WTC11 (cell line): ENCODE measurements at regions not wholly inside any gene's neighbourhood (a gene's known extent, or its start where the extent isn't known, plus 50 kb on each side); places are given as distances from the start of the nearest gene placed in this dataset.

ENCODE experiments used
- ATAC-seq: fragments of 200-7000 bp; cut with Tn5 transposase; 2 replicates; pipeline ENCODE4 v1.10.0; 2021; ENCODE audit warnings: mild to moderate bottlenecking, moderate library complexity
- CTCF ChIA-PET: fragments of 300-600 bp; sonication (Branson Sonifier 250); formaldehyde crosslinking; loops from one replicate; lab custom pipeline; 2021; ENCODE audit warnings: antibody characterized with exemption; lab: Charles Lee
- POLR2A ChIA-PET: fragments of 350-600 bp; sonication (Branson Sonifier 250); formaldehyde crosslinking; loops from one replicate; lab custom pipeline; 2021; ENCODE audit warnings: antibody characterized with exemption; lab: Charles Lee
- DNase-seq: peaks from one replicate; pipeline ENCODE4 v3.0.0; 2021; ENCODE audit warnings: low spot score
- H3K27ac Mint-ChIP-seq: 2 replicates; pipeline ENCODE4 v1.8.0; 2021; ENCODE audit warnings: mixed read lengths
- H3K27me3 Mint-ChIP-seq: 2 replicates; pipeline ENCODE4 v1.8.0; 2021; ENCODE audit warnings: low read depth, mild to moderate bottlenecking, moderate library complexity, mixed read lengths
- H3K36me3 Mint-ChIP-seq: 2 replicates; pipeline ENCODE4 v1.8.0; 2021; ENCODE audit warnings: mixed read lengths
- H3K4me1 Mint-ChIP-seq: 2 replicates; pipeline ENCODE4 v1.8.0; 2022; ENCODE audit warnings: mixed read lengths
- H3K4me3 Mint-ChIP-seq: 2 replicates; pipeline ENCODE4 v1.8.0; 2021; ENCODE audit warnings: mild to moderate bottlenecking, moderate library complexity, mixed read lengths
- H3K9me3 Mint-ChIP-seq: 2 replicates; pipeline ENCODE4 v1.8.0; 2021; ENCODE audit warnings: mixed read lengths
- ATF2 ChIP-seq: sonication (generic); formaldehyde crosslinking; IDR thresholded peaks from 2 replicates; pipeline ENCODE4 v1.8.1; 2022; ENCODE audit warnings: low read depth, missing genetic modification reagents, borderline replicate concordance
- CREM ChIP-seq: sonication (generic); formaldehyde crosslinking; IDR thresholded peaks from 2 replicates; pipeline ENCODE4 v1.8.1; 2022; ENCODE audit warnings: mild to moderate bottlenecking, missing genetic modification reagents, moderate library complexity
- FOXP1 ChIP-seq: sonication (generic); formaldehyde crosslinking; IDR thresholded peaks from 2 replicates; pipeline ENCODE4 v1.8.0; 2022; ENCODE audit warnings: missing genetic modification reagents, mild to moderate bottlenecking, moderate library complexity, borderline replicate concordance
- GRHL2 ChIP-seq: fragments of 250-450 bp; sonication (Bioruptor Pico); IDR thresholded peaks from 2 replicates; pipeline ENCODE4 v1.8.0; 2022; ENCODE audit warnings: mild to moderate bottlenecking, moderate library complexity; ENCODE audit not compliant: insufficient replicate concordance, severe bottlenecking
- MLX ChIP-seq: sonication (generic); formaldehyde crosslinking; IDR thresholded peaks from 2 replicates; pipeline ENCODE4 v1.8.1; 2023; ENCODE audit warnings: mild to moderate bottlenecking, missing genetic modification reagents, moderate library complexity
- MYBL2 ChIP-seq: sonication (generic); formaldehyde crosslinking; IDR thresholded peaks from 2 replicates; pipeline ENCODE4 v1.8.1; 2023; ENCODE audit warnings: mild to moderate bottlenecking, moderate library complexity, missing genetic modification reagents
- NFE2L1 ChIP-seq: sonication (generic); formaldehyde crosslinking; IDR thresholded peaks from 2 replicates; pipeline ENCODE4 v1.8.1; 2023; ENCODE audit warnings: missing genetic modification reagents
- NR3C1 ChIP-seq: sonication (generic); formaldehyde crosslinking; conservative IDR thresholded peaks from 2 replicates; pipeline ENCODE4 v1.8.1; 2023; ENCODE audit warnings: low read depth, mild to moderate bottlenecking, missing genetic modification reagents
- SOX15 ChIP-seq: fragments of 250-450 bp; sonication (Bioruptor Pico); IDR thresholded peaks from 2 replicates; pipeline ENCODE4 v1.9.0; 2021; ENCODE audit warnings: mild to moderate bottlenecking
- TCF7 ChIP-seq: sonication (generic); formaldehyde crosslinking; IDR thresholded peaks from 2 replicates; pipeline ENCODE4 v1.8.0; 2022; ENCODE audit warnings: mild to moderate bottlenecking, low read depth, missing genetic modification reagents, moderate library complexity
- TEAD1 ChIP-seq: sonication (generic); formaldehyde crosslinking; IDR thresholded peaks from 2 replicates; pipeline ENCODE4 v1.8.0; 2022; ENCODE audit warnings: mild to moderate bottlenecking, missing genetic modification reagents
- ZNF423 ChIP-seq: fragments of 250-450 bp; sonication (Bioruptor Pico); IDR thresholded peaks from 2 replicates; pipeline ENCODE4 v2.1.2; 2022; ENCODE audit warnings: mild to moderate bottlenecking, moderate library complexity
- ZNF532 ChIP-seq: fragments of 250-450 bp; sonication (Bioruptor Pico); IDR thresholded peaks from 2 replicates; pipeline ENCODE4 v1.9.0; 2021; ENCODE audit warnings: mild to moderate bottlenecking, borderline replicate concordance
- ZSCAN18 ChIP-seq: fragments of 250-450 bp; sonication (Bioruptor Pico); IDR thresholded peaks from 2 replicates; pipeline ENCODE4 v2.1.2; 2022; ENCODE audit warnings: mild to moderate bottlenecking, moderate library complexity
- TF ChIP-seq, protein P1 (sequence below): sonication (generic); formaldehyde crosslinking; IDR thresholded peaks from 2 replicates; pipeline ENCODE4 v1.8.1; 2022; ENCODE audit warnings: missing genetic modification reagents, borderline replicate concordance
- TF ChIP-seq, protein P2 (sequence below): sonication (generic); formaldehyde crosslinking; IDR thresholded peaks from 2 replicates; pipeline ENCODE4 v1.8.0; 2023; ENCODE audit warnings: mild to moderate bottlenecking, missing genetic modification reagents

DNA sequence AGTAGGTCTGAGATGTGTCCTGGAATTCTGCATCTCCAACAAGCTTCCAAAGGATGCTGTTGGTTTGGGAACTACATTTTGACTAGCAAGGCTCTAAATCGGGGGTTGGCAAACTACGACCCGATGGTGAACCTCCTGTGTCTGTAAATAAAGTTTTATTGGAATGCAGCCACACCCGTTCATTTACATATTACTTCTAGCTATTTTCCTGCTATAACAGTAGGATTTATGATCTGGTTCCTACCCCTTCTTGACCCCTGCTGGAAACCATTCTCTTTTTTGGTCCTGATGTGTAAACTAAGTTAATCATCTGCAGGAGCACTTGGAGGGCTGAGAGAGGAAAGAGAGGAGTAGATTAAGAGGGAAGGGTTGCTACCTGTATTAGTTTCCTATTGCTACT, 454.5 kb downstream of the RASEF start (continued):
- TF ChIP-seq ZSCAN18 (CRISPR knock-in tag) (no peak), NR3C1 (CRISPR knock-in tag) (no peak)

GRCh38 chr9:82612942-82613341, 450.0 kb downstream of the RASEF start:
- no peak for DNase-seq
- no peak for ATAC-seq
- H3K27me3 Mint-ChIP-seq: no peaks in the 10 kb centered on the region
- H3K9me3 Mint-ChIP-seq: no peaks in the 10 kb centered on the region
- ChIA-PET CTCF (interaction anchor here (0.8 kb wide), 1 partner anchor 62 kb away, joined by 3 read pairs; no protein-coding TSS in a partner anchor), POLR2A (no interaction called here)
- no peak overlapping the region for H3K4me3 Mint-ChIP-seq
- TF ChIP-seq CREM (CRISPR knock-in tag) (no peak), TCF7 (CRISPR knock-in tag) (no peak)
- no peak overlapping the region for H3K27ac Mint-ChIP-seq
- no peaks in the 10 kb centered on the region for H3K36me3 Mint-ChIP-seq
- peaks cover 9% of the 10 kb centered on the region for H3K4me1 Mint-ChIP-seq

DNA sequence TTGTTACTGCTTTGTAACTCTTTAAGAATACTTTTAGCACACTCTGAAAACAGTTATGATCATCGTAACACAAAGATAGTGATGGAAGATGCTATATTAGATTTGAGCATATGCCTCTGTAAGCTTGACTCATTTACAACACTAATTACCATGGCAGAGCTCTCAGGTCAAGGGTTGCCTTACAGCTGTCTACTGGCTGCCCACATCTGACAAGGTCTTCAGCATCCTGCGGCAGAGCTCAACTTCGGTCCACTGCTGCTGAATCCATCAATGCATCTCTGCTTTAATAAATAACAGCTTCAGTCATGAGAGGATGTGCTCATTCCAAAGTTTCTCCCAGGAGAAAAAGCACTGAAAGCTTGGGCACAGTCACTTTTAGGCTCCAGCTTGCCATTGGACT, 449.4 kb downstream of the RASEF start:
- H3K4me3 Mint-ChIP-seq: no peak overlapping the region
- no peaks in the 10 kb centered on the region for H3K27me3 Mint-ChIP-seq
- H3K9me3 Mint-ChIP-seq: no peaks in the 10 kb centered on the region
- ATAC-seq (no peak), DNase-seq (no peak)
- ChIA-PET POLR2A (no interaction called here), CTCF (interaction anchor here (0.8 kb wide), 1 partner anchor 61 kb away, joined by 3 read pairs; no protein-coding TSS in a partner anchor)
- TF ChIP-seq SOX15 (CRISPR knock-in tag): no peak
- TF ChIP-seq, protein P1, sequence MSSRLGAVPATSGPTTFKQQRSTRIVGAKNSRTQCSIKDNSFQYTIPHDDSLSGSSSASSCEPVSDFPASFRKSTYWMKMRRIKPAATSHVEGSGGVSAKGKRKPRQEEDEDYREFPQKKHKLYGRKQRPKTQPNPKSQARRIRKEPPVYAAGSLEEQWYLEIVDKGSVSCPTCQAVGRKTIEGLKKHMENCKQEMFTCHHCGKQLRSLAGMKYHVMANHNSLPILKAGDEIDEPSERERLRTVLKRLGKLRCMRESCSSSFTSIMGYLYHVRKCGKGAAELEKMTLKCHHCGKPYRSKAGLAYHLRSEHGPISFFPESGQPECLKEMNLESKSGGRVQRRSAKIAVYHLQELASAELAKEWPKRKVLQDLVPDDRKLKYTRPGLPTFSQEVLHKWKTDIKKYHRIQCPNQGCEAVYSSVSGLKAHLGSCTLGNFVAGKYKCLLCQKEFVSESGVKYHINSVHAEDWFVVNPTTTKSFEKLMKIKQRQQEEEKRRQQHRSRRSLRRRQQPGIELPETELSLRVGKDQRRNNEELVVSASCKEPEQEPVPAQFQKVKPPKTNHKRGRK: no peak
- no peak for TF ChIP-seq FOXP1 (CRISPR knock-in tag)
- no peak for TF ChIP-seq NFE2L1 (CRISPR knock-in tag)
- TF ChIP-seq MYBL2 (CRISPR knock-in tag): no peak
- TF ChIP-seq TEAD1 (CRISPR knock-in tag): no peak
- peaks cover 6% of the 10 kb centered on the region for H3K4me1 Mint-ChIP-seq
- no peaks in the 10 kb centered on the region for H3K36me3 Mint-ChIP-seq
- no peak overlapping the region for H3K27ac Mint-ChIP-seq

DNA sequence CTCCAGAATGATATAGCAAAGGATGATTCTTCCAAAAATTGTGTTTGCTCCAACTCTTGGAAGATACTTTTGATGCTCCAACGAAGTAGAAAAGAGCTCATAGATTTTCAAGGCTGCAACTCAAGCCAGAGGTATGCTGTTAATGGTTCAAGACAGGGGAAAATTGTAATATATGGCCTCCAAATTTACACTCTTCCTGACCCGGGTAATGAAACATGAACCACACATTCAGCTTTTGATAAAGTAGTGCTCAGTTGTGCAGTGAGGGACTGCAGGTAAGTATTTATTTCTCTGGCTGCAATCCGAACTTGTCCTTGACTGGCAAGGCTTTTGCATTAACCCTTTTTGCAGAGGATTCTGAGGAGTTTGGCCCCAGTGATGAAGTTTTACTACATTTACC, 446.4 kb downstream of the RASEF start:
- CTCF ChIA-PET: interaction anchor here (2.6 kb wide), 1 partner anchor 9 kb away, joined by 22 read pairs; no protein-coding TSS in a partner anchor
- Mint-ChIP-seq H3K4me1 (no peaks in the 10 kb centered on the region), H3K27me3 (no peaks in the 10 kb centered on the region)
- TF ChIP-seq ZNF532: no peak
- TF ChIP-seq, protein P2, sequence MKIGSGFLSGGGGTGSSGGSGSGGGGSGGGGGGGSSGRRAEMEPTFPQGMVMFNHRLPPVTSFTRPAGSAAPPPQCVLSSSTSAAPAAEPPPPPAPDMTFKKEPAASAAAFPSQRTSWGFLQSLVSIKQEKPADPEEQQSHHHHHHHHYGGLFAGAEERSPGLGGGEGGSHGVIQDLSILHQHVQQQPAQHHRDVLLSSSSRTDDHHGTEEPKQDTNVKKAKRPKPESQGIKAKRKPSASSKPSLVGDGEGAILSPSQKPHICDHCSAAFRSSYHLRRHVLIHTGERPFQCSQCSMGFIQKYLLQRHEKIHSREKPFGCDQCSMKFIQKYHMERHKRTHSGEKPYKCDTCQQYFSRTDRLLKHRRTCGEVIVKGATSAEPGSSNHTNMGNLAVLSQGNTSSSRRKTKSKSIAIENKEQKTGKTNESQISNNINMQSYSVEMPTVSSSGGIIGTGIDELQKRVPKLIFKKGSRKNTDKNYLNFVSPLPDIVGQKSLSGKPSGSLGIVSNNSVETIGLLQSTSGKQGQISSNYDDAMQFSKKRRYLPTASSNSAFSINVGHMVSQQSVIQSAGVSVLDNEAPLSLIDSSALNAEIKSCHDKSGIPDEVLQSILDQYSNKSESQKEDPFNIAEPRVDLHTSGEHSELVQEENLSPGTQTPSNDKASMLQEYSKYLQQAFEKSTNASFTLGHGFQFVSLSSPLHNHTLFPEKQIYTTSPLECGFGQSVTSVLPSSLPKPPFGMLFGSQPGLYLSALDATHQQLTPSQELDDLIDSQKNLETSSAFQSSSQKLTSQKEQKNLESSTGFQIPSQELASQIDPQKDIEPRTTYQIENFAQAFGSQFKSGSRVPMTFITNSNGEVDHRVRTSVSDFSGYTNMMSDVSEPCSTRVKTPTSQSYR (CRISPR knock-in tag): no peak
- no peak for TF ChIP-seq GRHL2 (CRISPR knock-in tag)
- no peak for TF ChIP-seq ZSCAN18 (CRISPR knock-in tag)
- no peak for TF ChIP-seq FOXP1 (CRISPR knock-in tag)
- TF ChIP-seq ATF2 (CRISPR knock-in tag): no peak
- TF ChIP-seq ZNF423 (CRISPR knock-in tag): no peak
- no peak for TF ChIP-seq TEAD1 (CRISPR knock-in tag)
- no peak for TF ChIP-seq MLX (CRISPR knock-in tag)

More for the DNA sequence above, 446.4 kb downstream of the RASEF start:
- POLR2A ChIA-PET: no interaction called here
- Mint-ChIP-seq H3K27ac (no peak overlapping the region), H3K9me3 (no peaks in the 10 kb centered on the region), H3K4me3 (no peak overlapping the region), H3K36me3 (no peaks in the 10 kb centered on the region)
- DNase-seq (no peak), ATAC-seq (no peak)
